GM13976 (cell line): ENCODE measurements at regions not wholly inside any gene's neighbourhood (a gene's known extent, or its start where the extent isn't known, plus 50 kb on each side); places are given as distances from the start of the nearest gene placed in this dataset.

Source experiments
- DNase-seq: peaks from one replicate; pipeline ENCODE4 v3.0.0; 2012; ENCODE audit warnings: low spot score
- in situ Hi-C: fragments of 300-500 bp; cut with MboI; formaldehyde crosslinking; loops from one replicate; pipeline ENCODE4 v1.12.0; 2022; ENCODE audit warnings: low sequenced_read_pairs, mixed read lengths, inconsistent platforms; ENCODE audit not compliant: unreplicated experiment
- TF ChIP-seq, protein P1 (sequence below): IDR thresholded peaks from 2 replicates; pipeline ENCODE4 v1.5.1; 2012; ENCODE audit warnings: borderline replicate concordance, mild to moderate bottlenecking; ENCODE audit not compliant: insufficient read depth; ENCODE audit errors: extremely low read depth, missing control alignments, control extremely low read depth

DNA sequence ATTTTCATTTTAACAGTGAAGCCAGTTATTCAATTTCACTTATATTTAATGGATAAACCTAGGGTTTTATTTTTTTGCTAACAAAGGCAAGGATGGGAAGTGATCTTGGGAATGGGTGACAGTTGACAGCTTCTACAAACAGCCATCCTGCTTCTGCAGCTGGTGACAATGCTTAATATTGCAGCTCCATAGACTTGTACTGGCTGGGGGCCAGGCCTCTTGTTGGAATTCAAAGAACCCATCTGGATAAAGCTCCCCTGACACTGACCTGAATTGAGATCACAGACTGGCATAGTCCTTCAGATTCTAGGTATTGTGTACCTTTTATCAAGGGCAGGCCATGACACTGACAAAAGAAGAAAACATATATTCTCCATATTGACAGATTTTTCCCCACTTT lies 664.6 kb upstream of the FOXG1 start:
- TF ChIP-seq, protein P1, sequence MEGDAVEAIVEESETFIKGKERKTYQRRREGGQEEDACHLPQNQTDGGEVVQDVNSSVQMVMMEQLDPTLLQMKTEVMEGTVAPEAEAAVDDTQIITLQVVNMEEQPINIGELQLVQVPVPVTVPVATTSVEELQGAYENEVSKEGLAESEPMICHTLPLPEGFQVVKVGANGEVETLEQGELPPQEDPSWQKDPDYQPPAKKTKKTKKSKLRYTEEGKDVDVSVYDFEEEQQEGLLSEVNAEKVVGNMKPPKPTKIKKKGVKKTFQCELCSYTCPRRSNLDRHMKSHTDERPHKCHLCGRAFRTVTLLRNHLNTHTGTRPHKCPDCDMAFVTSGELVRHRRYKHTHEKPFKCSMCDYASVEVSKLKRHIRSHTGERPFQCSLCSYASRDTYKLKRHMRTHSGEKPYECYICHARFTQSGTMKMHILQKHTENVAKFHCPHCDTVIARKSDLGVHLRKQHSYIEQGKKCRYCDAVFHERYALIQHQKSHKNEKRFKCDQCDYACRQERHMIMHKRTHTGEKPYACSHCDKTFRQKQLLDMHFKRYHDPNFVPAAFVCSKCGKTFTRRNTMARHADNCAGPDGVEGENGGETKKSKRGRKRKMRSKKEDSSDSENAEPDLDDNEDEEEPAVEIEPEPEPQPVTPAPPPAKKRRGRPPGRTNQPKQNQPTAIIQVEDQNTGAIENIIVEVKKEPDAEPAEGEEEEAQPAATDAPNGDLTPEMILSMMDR: no peak
- DNase-seq: no peak
- in situ Hi-C loops: no loop called here

DNA sequence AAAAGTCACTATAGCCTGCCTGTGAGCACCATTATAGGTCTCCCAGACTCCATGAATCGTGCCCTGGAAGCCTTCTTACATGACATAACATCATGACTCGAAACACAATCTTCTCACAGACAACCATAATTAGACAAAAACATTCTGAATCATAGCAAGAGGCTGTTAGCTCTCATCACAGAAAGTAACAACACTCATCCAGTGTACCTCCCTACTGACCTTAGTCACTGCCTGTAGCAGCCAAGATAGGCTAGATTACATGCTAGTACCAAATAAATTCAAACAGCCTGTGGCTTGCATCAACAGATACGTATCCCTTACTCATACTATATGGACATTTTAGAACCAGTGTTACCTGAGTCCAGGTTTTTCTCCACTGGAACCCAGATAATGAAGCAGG lies 663.8 kb upstream of the FOXG1 start:
- in situ Hi-C loops: no loop called here
- DNase-seq: no peak
- TF ChIP-seq, protein P1: no peak

- in situ Hi-C loops: no loop called here
These were observed 653.3 kb upstream of the FOXG1 start for GRCh38 chr14:28113311-28113710.

GRCh38 chr14:28116716-28117115 lies 649.9 kb upstream of the FOXG1 start:
- in situ Hi-C loops: no loop called here
- TF ChIP-seq, protein P1: no peak
- DNase-seq: no peak

More at GRCh38 chr14:28113311-28113710, 653.3 kb upstream of the FOXG1 start:
- TF ChIP-seq, protein P1: no peak
- no peak for DNase-seq

DNA sequence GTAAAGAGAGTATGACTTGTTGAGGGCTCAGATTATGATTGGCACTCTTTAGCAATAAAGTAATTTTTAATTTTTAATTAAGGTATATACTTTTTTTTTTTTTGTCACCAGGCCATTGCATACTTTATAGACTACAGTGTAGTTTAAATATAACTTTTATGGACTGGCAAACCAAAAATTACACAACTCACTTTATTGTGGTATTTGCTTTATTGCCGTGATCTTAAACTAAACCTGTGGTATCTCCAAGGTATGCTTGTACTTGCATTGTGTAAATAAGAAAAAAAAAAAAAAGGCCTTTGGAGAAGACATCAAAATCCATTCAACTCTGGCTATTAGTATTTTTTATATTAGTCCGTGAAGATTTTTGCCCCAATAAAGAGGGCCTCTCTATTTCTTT lies 646.7 kb upstream of the FOXG1 start:
- DNase-seq: no peak
- TF ChIP-seq, protein P1: no peak
- in situ Hi-C loops: no loop called here

DNA sequence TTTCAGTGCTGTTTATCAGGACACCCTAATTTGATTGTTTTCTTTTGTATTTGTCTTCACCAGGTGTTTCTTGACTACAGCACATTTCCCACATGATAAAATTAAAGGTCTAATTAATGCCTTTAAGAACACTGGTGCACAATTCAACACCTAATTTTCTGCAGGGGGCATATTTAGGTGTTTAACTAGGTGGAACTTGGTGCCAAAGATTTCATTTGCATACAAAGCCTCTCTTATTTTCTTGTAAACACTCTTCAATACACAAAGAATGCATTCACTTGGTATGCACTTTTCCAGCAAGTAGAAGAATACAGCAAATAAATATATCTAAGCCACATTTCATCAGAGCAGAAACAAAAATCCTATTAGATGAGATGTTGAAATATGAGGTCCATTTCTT lies 646.2 kb upstream of the FOXG1 start:
- DNase-seq: no peak
- TF ChIP-seq, protein P1: no peak
- in situ Hi-C loops: no loop called here
